ENCODE measurements at regions not wholly inside any gene's neighbourhood (a gene's known extent, or its start where the extent isn't known, plus 50 kb on each side); places are given as distances from the start of the nearest gene placed in this dataset.

GRCh38 chr1:68317543-68317942 is 85.2 kb upstream of the WLS start:
- WGBS, 5 donors: 84 to 91% (median 87%) methylated on average over 2 of the region's 2 CpGs
- TF ChIP-seq POLR2AphosphoS5 (IDR thresholded peaks at IDR 0.05) (no peak), POLR2A (IDR thresholded peaks at IDR 0.05) (no peak), EP300 (IDR thresholded peaks at IDR 0.05) (no peak), CTCF (IDR thresholded peaks at IDR 0.05) (no peak)
- H3K4me3 ChIP-seq: no peak overlapping the region
- H3K4me1 ChIP-seq: peaks cover 0 to 39% (median 6%) of the 10 kb centered on the region in 4 donors
- H3K9me3 ChIP-seq: no peaks in the 10 kb centered on the region
- H3K27me3 ChIP-seq: no peaks in the 10 kb centered on the region
- intact Hi-C loops (cut with DNase I; ENCODE audit: low total_unique reads): no loop called here
- no peak for DNase-seq
- no peaks in the 10 kb centered on the region for H3K36me3 ChIP-seq
- no peak overlapping the region for H3K27ac ChIP-seq

GRCh38 chr1:68314151-68314780 is 81.9 kb upstream of the WLS start:
- Histone ChIP-seq H3K4me1 (peaks cover 0 to 13% (median 5%) of the 10 kb centered on the region in 4 donors), H3K27ac (no peak overlapping the region), H3K36me3 (no peaks in the 10 kb centered on the region), H3K9me3 (no peaks in the 10 kb centered on the region), H3K27me3 (no peaks in the 10 kb centered on the region), H3K4me3 (no peak overlapping the region)
- no peak for TF ChIP-seq EP300 (IDR thresholded peaks at IDR 0.05)
- no peak for TF ChIP-seq POLR2AphosphoS5 (IDR thresholded peaks at IDR 0.05)
- TF ChIP-seq POLR2A (IDR thresholded peaks at IDR 0.05): no peak
- DNase-seq: no peak
- intact Hi-C loops (cut with DNase I; ENCODE audit: low total_unique reads): no loop called here
- WGBS, 5 donors: 31 to 42% (median 39%) methylated on average over 3 of the region's 3 CpGs

- WGBS, 5 donors: 33 to 51% (median 39%) methylated on average over 4 of the region's 4 CpGs
- no peaks in the 10 kb centered on the region for H3K36me3 ChIP-seq
- H3K4me3 ChIP-seq: no peak overlapping the region
- no peaks in the 10 kb centered on the region for H3K9me3 ChIP-seq
- TF ChIP-seq CTCF (IDR thresholded peaks at IDR 0.05): no peak
- no peak for TF ChIP-seq EP300 (IDR thresholded peaks at IDR 0.05)
- no peak for TF ChIP-seq POLR2A (IDR thresholded peaks at IDR 0.05)
- no peak for TF ChIP-seq POLR2AphosphoS5 (IDR thresholded peaks at IDR 0.05)
- H3K4me1 ChIP-seq: peaks cover 0 to 13% (median 5%) of the 10 kb centered on the region in 4 donors
- no peak overlapping the region for H3K27ac ChIP-seq
- peak in 1 of 2 donors; percentile 58 for DNase-seq
- H3K27me3 ChIP-seq: no peaks in the 10 kb centered on the region
- intact Hi-C loops (cut with DNase I; ENCODE audit: low total_unique reads): no loop called here
Measured at GRCh38 chr1:68313735-68314134, 81.4 kb upstream of the WLS start.

- TF ChIP-seq POLR2AphosphoS5 (IDR thresholded peaks at IDR 0.05): no peak
- no peak for TF ChIP-seq POLR2A (IDR thresholded peaks at IDR 0.05)
- TF ChIP-seq EP300 (IDR thresholded peaks at IDR 0.05): no peak
- no peak for TF ChIP-seq CTCF (IDR thresholded peaks at IDR 0.05)
- intact Hi-C loops (cut with DNase I; ENCODE audit: low total_unique reads): no loop called here
- Histone ChIP-seq H3K4me3 (no peak overlapping the region), H3K9me3 (no peaks in the 10 kb centered on the region), H3K4me1 (peaks cover 0 to 15% (median 6%) of the 10 kb centered on the region in 4 donors), H3K27ac (no peak overlapping the region), H3K27me3 (no peaks in the 10 kb centered on the region), H3K36me3 (no peaks in the 10 kb centered on the region)
- peak in 1 of 2 donors; percentile 26 for DNase-seq
- 29 to 64% (median 51%) methylated on average over 1 of the region's 1 CpG for WGBS, 5 donors
Measured at GRCh38 chr1:68308034-68308433, 75.7 kb upstream of the WLS start.

GRCh38 chr1:68307378-68307787 is 75.1 kb upstream of the WLS start:
- WGBS, 5 donors: 60 to 75% (median 72%) methylated on average over 3 of the region's 3 CpGs
- no peak overlapping the region for H3K27ac ChIP-seq

More at GRCh38 chr1:68307378-68307787, 75.1 kb upstream of the WLS start:
- H3K4me1 ChIP-seq: peaks cover 0 to 15% (median 6%) of the 10 kb centered on the region in 4 donors
- no peak for DNase-seq
- intact Hi-C loops (cut with DNase I; ENCODE audit: low total_unique reads): no loop called here
- H3K4me3 ChIP-seq: no peak overlapping the region
- H3K9me3 ChIP-seq: no peaks in the 10 kb centered on the region
- no peaks in the 10 kb centered on the region for H3K36me3 ChIP-seq
- no peak for TF ChIP-seq EP300 (IDR thresholded peaks at IDR 0.05)
- TF ChIP-seq POLR2AphosphoS5 (IDR thresholded peaks at IDR 0.05): no peak
- TF ChIP-seq CTCF (IDR thresholded peaks at IDR 0.05): no peak
- TF ChIP-seq POLR2A (IDR thresholded peaks at IDR 0.05): no peak
- no peaks in the 10 kb centered on the region for H3K27me3 ChIP-seq
